ENCODE measurements at regions not wholly inside any gene's neighbourhood (a gene's known extent, or its start where the extent isn't known, plus 50 kb on each side); places are given as distances from the start of the nearest gene placed in this dataset.

DNA sequence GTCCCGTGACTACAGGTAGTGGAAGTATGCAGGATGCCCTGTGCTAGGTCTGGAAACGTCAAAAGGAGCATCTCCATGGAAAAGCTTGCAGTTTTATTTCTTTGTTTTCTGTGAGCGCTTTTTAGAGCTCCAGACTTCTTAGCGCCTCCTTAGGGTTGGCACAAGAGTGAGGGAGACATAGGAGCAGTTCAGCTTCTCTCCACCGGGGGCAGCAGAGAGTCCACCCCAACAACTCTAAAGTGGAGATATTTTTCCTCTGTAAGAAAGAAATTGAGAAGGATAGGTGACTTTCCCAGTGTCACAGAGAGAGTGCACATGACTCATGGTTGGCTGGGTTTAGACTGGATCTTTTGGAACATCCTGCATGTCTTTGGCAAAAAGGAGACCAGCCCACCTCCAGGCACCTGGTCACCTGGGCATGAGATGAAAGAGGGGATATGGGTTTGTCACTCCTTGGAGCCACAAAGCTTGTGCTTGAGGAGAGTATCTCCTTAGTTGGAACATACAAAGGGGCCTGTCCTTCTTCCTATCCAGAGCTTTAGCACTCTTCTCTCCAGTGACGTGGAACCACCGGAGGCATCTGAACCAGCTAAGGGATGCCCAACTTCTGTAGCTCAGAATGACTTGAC lies 637.7 kb downstream of the SEMA5A start:
- peak; percentile 20 for DNase-seq (ENCODE audit: low spot score)

DNA sequence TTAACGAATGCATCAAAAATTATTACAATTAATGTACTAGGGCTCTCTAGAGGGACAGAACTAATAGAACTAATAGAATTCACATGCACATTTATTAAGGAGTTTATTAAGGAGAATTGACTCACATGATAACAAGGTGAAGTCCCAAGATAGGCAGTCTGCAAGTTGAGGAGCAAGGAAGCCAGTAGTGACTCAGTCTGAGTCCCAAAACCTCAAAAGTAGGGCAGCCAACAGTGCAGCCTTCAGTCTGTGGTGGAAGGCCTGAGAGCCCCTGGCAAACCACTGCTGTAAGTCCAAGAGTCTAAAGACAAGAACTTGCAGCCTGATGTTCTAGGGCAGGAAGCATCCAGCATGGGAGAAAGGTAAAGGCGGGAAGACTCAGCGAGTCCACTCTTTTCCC lies 633.8 kb downstream of the SEMA5A start:
- no peak for DNase-seq (ENCODE audit: low spot score)

DNA sequence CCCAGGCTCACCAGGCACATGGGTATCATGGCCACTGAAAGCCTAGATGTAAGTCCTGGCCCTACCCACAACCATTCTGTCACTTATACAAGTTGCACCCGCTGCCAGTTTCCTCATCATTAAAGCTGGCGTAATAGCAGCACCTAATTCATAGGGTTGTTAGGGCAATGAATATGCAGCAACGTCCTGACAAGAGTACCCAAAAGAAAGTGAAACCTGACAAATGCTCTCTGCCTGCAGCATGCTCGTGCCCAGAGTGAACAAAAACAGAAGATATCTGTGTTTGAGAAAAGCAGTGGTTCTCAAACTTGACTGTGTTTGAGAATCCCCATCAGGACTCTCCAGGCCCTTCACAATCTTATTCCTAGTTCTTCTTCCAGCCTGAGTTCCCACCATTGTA lies 632.4 kb downstream of the SEMA5A start:
- no peak for DNase-seq (ENCODE audit: low spot score)

DNA sequence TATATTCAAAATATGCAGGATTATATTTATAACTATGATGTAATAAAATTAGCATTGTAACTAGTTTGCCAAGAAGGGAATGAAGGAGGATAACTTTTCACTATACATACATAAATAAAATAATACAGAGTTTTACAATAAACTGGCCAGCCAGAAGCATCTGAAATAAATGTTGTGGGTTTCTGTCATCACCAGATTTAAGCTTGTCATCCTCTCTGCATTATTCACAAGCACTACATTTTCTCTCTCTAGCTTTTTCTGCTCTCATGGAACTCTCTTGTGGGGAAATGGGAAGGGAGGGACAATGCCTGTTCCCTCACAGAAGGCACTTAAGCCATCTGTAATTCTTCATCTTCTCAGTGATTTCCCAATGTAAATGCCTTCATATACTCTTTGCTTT lies 626.8 kb downstream of the SEMA5A start:
- no peak for DNase-seq (ENCODE audit: low spot score)

DNA sequence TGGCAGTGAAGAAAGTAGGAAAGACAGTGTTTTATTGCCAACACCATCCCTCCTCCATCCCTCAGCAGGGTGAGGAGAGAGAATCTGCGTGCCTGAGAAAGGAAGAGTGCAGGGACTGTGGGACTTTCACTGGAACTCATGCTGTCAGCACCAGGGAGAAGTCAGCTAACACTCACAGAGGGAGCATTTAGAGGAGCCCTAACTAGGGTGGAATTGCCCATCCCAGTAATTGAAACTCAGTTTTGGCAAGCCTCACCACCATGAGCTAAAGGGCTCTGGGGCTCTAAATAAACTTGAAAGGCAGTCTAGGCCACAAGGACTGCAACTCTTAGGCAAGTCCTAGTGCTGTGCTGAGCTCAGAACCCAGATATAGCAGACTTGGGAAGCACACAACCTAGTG lies 622.3 kb downstream of the SEMA5A start:
- no peak for DNase-seq (ENCODE audit: low spot score)

DNA sequence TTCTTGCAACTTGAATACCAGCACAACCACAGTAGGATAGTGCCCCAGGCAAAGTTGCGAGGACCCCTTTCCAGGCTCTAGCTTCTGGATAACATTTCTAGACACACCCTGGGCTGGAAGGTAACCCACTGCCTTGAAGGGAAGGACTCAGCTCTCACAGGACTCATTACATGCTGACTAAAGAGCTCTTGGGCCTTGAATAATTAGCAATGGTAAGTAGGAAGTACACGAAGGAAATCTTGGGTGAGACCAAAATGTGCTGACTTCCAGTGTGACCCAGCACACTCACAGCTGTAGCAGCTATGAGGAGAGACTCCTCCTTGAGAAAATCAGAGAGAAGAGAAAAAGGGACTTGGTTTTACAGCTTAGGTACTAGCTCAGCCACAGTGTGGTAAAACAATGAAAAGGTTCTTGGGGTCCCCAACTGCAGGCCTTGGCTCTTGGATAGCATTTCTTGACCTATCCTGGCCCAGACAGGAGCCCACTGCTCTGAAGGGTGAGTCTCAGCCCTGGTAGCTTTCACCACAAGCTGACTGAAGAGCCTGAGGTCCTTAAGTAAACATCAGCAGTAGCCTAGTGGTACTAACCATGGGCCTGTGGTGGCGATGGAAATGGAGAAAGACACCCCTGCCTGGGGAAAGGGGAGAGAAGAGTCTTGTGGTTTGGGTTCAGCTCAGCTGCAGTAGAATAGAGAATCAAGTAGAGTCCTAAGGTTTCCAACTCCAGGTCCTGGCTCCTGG lies 621.7 kb downstream of the SEMA5A start:
- DNase-seq (ENCODE audit: low spot score): no peak

DNA sequence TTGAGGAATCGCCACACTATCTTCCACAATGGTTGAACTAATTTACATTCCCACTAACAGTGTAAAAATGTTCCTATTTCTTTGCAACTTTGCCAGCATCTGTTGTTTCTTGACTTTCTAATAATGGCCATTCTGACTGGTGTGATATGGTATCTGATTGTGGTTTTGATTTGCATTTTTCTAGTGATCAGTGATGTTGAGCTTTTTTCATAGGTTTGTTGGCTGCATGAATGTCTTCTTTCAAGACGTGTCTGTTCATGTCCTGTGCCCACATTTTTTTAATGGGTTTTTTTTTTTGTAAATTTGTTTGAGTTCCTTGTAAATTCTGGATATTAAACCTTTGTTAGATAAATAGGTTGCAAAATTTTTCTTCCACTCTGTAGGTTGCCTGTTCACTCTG lies 615.9 kb downstream of the SEMA5A start:
- no peak for DNase-seq (ENCODE audit: low spot score)

DNA sequence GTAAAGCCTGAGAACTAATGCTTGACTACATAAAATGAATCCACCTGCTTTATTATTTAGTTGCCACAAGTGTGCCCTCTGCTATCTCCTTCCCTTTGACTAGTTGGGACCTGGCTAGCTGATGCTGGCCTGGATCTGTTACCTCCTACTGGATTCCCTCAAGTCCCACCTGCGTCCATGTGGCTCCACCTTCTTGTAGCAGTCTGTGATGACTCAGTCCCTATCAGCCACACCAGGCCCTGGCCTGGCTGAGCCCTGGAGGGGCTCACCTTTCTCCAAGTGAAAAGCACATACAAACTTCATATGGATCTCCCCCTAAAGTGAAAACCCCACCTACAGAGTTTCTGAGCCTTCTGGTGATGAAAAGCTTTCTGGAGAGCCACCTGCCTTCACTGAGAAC lies 611.4 kb downstream of the SEMA5A start:
- DNase-seq (ENCODE audit: low spot score): no peak

DNA sequence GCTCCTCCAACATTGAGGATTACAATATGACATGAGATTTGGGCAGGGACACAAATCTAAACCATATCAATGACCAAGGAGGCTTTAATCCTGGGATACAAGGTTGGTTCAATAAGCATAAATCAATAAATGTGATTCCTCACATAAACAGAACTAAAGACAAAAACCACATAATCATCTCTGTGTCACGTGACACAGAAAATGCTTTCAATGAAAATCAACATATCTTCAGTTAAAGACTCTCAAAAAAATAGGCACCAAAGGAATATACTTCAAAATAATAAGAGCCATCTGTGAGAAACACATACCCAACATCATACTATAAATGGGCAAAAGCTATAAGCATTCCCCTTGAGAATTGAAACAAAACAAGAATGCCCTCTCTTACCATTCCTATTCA lies 604.9 kb downstream of the SEMA5A start:
- no peak for DNase-seq (ENCODE audit: low spot score)

DNA sequence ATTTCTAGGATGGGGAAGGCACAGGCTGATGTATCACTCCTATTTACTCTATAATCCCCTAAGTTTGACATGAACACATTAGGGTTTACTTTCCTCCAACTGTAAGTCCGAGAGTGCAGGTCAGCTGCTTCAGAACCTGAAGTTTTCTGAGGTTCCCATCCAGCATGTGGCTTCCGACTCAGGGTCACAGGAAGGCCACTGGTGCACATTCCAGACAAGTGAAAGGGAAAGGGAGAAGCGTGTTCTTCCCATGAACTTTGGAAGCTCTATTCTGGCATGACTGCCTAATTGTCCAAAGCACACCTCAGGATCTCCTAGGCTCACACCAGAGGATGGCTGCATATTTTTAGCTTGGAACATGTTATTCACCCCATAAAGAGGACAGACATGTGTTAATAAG lies 602.6 kb downstream of the SEMA5A start:
- no peak for DNase-seq (ENCODE audit: low spot score)

DNA sequence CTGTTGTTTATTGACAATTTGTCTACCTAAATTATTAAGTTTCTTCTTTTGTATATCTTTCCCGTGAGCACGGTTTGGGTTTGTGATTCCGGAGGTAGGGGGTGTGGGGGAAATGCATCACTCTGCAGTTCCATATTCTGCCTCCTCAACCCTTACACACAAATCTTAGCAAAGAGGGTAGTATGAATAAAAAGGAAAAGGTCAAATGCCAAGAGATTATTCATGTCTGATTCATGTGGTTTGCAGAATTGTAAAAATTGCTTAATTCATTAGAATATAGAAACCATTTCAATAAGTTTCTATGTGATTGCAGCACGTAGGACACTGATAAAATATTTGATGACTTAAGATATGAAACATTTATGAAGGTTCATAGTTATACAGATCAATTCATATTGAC lies 601.9 kb downstream of the SEMA5A start:
- no peak for DNase-seq (ENCODE audit: low spot score)

DNA sequence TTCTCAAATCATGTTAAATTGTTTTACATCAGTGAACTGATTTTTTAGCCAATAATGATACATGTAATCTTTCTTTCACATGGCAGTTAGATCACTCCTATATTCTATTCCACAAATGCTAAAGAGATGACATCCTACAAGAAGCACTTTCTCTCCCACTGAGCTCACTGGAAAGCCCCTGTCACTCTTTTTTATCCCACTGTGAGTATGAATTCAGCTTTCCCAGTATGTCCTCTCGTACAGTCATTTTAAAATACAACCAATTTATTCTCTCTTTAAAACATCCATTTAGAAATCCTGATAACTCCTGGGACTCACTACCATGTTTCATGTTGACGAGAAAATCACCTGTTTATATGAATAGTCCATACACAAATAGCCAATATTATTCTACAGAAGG lies 599.9 kb downstream of the SEMA5A start:
- no peak for DNase-seq (ENCODE audit: low spot score)

DNA sequence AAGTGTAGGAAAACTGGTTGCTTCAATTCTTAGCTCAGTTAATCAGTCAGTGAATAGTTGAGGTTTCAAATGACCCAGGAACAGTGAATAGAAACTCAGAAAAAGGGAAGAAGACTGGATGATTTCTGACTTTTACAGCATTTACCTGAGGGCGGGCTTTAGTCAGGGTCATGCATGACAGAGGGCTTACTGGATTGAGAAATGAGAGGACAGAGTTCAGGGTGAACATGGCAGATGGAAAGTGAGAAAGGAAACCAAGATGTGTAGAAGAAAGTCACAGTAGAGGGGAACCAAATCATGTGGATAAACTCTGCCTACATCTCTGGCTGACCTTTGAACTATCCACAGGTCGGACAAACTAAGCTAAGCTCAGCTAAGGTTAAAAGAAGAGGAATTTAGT lies 596.0 kb downstream of the SEMA5A start:
- DNase-seq (ENCODE audit: low spot score): no peak

DNA sequence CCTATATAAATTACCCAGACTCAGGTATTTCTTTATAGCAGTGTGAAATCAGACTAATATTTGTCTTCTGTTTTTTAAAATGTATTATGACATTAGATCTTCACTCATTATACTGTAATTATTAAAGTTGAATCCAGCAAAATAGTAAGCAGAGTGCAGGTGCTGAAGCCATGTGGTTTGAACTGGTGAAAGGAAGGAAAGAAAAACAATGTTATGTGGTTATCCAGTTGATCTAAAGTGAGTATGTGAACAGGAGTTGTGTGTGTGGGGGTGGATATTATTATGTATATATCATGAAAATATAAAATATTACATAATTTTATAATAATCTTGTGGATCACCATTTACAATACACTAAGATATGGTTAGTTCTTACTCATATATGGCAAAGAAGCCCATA lies 593.7 kb downstream of the SEMA5A start:
- DNase-seq (ENCODE audit: low spot score): no peak

DNA sequence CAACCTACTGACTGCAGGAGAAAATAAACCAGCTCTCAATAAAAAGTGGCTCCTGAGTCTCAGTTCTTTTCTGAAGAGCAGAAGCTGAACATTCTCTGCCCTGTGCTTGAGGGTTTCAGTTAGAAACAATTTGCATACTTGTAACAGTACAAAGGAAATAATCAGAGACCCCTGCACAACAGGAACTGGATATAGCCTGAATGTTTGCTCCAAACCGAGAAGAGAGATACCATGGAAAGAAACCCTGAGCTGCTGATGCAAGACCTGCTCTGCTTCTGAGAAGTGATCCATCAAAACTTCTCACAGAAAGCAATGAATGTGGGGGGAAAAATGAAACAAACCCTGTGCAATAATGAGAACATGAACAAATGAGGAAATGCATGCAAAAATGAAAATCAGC lies 592.9 kb downstream of the SEMA5A start:
- no peak for DNase-seq (ENCODE audit: low spot score)

DNA sequence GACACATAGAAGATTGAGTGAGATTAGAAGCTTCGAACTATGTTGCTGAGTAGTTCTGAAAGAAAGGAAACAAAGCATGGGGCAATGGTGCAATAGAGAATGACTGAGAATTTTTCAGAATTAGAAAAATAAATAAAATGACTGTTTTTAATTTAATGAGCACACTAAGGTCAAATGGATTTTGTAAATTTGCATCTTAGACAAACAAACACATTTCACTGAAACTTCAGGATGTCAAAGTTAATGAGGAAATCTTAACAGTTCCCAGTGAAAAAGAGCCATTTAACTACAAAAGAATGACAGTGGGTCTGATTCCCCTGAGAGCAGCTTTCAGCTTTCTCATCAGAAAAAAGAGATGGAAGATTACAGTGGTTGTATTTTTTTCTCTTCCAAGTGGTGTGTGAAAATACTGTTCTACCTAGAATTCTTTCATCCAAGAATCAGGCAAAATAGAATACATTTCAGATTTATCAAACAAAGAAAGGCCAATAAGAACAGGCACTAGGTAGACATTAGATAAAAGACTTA lies 591.9 kb downstream of the SEMA5A start:
- DNase-seq (ENCODE audit: low spot score): no peak

DNA sequence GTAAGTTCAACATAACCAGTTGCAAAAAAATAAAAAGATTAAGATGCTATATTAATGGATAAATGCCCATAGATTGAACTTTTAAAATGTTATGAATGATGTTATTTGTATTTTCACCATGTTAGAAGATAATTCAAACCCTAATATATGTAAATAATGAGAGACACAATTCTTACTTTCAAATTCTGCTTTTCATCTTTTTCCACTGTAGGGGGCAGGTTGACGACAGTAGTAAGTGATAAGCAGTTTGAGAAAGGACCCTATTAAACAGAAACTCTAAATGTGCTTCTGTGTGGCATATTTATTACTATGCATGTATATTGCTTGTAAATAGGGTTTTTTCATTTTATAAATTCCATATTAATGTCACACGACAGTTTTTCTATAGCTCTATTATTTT lies 591.1 kb downstream of the SEMA5A start:
- DNase-seq (ENCODE audit: low spot score): no peak

DNA sequence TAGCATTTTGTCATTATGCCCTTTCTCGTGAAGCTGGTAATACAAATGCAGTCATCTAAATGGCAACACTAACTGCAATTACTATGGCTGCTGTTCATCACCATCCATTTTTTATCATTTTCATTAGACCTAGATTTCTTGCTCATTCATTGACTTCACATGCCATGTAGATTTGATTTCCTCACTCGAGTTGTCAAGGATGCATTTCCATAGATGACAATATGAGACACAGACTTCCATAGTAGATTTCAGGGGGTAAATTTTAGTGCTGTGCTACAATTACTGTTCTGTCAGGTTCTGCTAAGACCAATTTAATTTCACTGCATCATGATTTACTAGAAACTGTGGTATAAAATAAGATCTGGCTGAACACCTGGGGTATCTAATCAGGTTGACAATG lies 589.2 kb downstream of the SEMA5A start:
- DNase-seq (ENCODE audit: low spot score): no peak

DNA sequence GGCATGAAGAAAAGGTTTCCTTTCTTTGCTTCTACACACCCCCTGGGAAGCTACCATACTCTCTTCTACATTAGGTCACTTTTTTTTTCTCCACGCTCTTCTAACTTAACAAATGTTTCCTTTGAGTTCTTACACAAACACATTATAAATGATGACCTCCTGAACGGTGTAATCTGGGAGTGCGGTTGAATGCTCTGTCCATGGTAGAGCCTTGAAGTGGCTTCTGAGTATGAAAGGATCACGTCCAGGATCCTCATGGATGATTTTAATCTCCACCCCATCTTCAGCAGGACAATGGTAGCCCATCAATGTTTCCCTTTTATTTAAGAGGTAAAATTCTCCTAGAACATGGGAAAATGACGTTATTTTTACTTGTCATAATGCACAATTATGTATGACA lies 587.3 kb downstream of the SEMA5A start:
- DNase-seq (ENCODE audit: low spot score): no peak

DNA sequence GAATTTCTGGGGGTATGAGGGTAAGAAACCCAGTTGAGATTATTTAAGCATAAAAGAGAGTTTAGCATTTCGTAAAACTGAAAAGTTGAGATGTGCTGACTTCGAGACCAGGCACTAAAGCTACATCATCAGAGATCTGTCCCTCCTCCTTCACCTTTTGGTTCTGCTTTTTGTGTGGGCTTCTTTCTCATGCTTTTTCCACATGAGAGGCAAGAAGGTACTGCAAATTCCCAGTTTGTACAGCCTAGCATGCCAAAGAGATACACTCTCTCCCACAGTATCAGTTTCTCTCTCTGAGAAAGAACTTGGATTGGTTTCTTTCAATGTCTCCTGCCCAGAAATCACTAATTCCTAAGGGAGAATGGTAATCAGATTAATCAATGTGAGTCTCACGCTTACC lies 584.7 kb downstream of the SEMA5A start:
- DNase-seq (ENCODE audit: low spot score): no peak

DNA sequence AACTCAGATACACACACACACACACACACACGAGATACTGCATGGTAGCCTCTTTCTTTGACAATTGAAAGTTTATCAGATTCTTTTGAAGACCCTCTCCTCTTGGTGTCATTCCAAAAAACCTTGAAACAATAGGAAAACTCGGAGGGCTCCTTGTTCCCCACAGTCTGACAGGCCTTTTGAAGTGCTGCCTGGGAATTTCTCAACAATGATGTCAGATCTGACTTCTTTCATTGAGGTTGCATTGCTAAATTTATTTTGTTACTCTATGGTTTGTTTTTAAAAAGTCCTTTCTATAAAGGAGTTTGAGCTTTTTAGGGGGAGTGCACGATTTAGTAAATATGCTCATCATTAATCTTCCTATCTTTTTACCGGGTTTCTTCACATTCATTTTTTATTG lies 583.9 kb downstream of the SEMA5A start:
- no peak for DNase-seq (ENCODE audit: low spot score)

DNA sequence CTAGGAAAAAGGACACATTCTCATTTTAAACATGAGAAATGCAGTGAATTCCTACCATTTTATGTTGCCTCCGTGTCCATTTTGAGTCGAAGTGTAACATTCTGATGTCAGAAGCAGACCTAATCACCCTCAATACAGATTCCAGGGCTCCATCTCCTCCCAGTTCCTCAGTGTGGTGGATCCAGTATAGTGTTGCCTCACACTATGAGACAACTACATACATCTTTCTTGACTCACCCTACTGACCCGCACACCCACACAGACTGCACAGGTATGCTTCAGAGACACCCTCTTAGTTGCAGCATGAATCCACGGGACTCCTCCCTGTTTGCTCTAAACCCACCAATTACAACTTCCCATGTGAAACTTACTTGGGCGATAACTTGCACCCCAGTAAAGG lies 564.9 kb downstream of the SEMA5A start:
- DNase-seq (ENCODE audit: low spot score): no peak

DNA sequence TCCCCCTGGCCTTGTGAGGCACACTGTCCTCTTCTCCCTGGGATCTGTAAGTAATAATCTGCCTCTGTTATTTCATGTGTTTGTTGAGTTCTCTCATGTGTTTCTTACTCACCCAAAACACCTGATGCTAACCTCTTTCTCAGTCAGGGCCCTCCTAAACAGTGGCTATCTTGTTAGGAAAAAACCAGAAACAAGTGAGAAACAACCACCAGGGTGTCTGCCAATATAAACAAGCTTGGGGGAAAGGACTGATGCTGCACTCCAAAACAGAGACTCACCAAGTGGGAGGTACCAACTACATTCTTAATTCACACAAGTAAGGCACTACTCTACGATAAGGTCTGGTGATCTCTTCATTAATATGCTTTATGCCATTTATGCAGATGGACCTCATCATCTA lies 564.4 kb downstream of the SEMA5A start:
- no peak for DNase-seq (ENCODE audit: low spot score)

DNA sequence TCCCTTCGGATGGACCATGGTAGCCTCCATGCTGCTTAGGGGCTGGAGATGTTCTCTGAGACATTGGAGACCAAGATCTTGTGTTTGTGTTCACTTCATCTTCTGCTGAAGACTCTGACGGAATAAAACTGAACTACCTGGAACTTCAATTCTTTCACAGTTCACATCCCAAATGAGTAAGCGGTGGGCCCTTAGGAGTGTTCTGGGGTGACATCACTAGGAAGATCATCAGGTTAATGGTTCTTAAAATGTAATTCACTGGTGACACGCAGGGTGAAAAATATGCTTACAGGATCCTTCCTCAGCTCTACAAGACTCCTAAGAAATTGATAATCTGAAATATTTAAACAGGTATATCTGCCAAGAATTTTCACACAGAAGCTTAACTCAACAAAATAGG lies 561.5 kb downstream of the SEMA5A start:
- no peak for DNase-seq (ENCODE audit: low spot score)
